ENCODE measurements at regions not wholly inside any gene's neighbourhood (a gene's known extent, or its start where the extent isn't known, plus 50 kb on each side); places are given as distances from the start of the nearest gene placed in this dataset.

GRCh38 chr7:31448649-31449048 is 65.2 kb upstream of the ITPRID1 start:
- Histone ChIP-seq H3K9me3 (ENCODE audit: control insufficient read depth in 2 of 3, low read length in 3 of 3) (no peaks in the 10 kb centered on the region), H3K27ac (ENCODE audit: low read depth, low read length) (no peak overlapping the region), H3K27me3 (ENCODE audit: control insufficient read depth in 2 of 2, insufficient read depth in 2 of 2, low read length in 2 of 2) (no peaks in the 10 kb centered on the region), H3K4me1 (ENCODE audit: control insufficient read depth in 2 of 2, insufficient read depth in 2 of 2, low read length in 2 of 2) (no peaks in the 10 kb centered on the region), H3K4me3 (ENCODE audit: low read length) (no peak overlapping the region), H3K36me3 (ENCODE audit: control insufficient read depth in 2 of 3, insufficient read depth in 3 of 3, low read length in 3 of 3) (no peaks in the 10 kb centered on the region)
- DNase-seq (no peak), ATAC-seq (no peak)
- ChIA-PET CTCF (no interaction called here), POLR2A (no interaction called here)
- Mint-ChIP-seq H3K36me3 (no peaks in the 10 kb centered on the region), H3K4me3 (no peak overlapping the region), H3K4me1 (peaks cover 0 to 2% (median 0%) of the 10 kb centered on the region in 7 donors), H3K27me3 (peaks cover 0 to 8% (median 0%) of the 10 kb centered on the region in 5 donors), H3K9me3 (peaks cover 0 to 19% (median 0%) of the 10 kb centered on the region in 11 donors), H3K27ac (no peak overlapping the region)
- intact Hi-C loops (cut with micrococcal nuclease) = no loop called here

DNA sequence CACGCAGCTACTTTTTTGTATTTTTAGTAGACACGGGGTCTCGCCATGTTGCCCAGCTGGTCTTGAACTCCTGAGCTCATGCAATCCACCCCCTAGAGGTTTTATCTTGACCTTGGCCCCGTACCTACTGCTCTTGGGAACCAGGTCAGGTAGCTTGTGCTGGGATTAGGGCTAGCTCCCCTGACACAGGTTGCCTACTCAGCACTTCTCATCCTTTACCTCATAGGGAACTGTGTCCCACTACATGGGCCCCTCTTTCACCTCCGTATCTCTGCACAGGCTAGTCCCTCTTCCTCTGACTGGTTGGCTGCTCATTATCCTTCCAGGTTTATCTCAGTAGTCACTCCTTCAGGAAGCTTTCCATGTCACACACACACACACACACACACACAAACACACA is 58.0 kb upstream of the ITPRID1 start:
- Mint-ChIP-seq H3K36me3 (no peaks in the 10 kb centered on the region), H3K4me3 (no peak overlapping the region), H3K27me3 (peaks cover 0 to 8% (median 0%) of the 10 kb centered on the region in 5 donors), H3K4me1 (peaks cover 0 to 2% (median 0%) of the 10 kb centered on the region in 7 donors), H3K27ac (no peak overlapping the region), H3K9me3 (peaks cover 0 to 17% (median 0%) of the 10 kb centered on the region in 11 donors)
- no peaks in the 10 kb centered on the region for H3K36me3 ChIP-seq (ENCODE audit: control insufficient read depth in 2 of 3, insufficient read depth in 3 of 3, low read length in 3 of 3)
- intact Hi-C loops (cut with micrococcal nuclease) = no loop called here
- ChIA-PET POLR2A (no interaction called here), CTCF (no interaction called here)
- H3K4me1 ChIP-seq (ENCODE audit: control insufficient read depth in 2 of 2, insufficient read depth in 2 of 2, low read length in 2 of 2) = no peaks in the 10 kb centered on the region
- no peak overlapping the region for H3K27ac ChIP-seq (ENCODE audit: low read depth, low read length)
- no peaks in the 10 kb centered on the region for H3K27me3 ChIP-seq (ENCODE audit: control insufficient read depth in 2 of 2, insufficient read depth in 2 of 2, low read length in 2 of 2)
- no peak overlapping the region for H3K4me3 ChIP-seq (ENCODE audit: low read length)
- DNase-seq (no peak), ATAC-seq (no peak)
- no peaks in the 10 kb centered on the region for H3K9me3 ChIP-seq (ENCODE audit: control insufficient read depth in 2 of 3, low read length in 3 of 3)

GRCh38 chr7:31456646-31457368 is 57.1 kb upstream of the ITPRID1 start:
- Histone ChIP-seq H3K4me3 (ENCODE audit: low read length) (no peak overlapping the region), H3K9me3 (ENCODE audit: control insufficient read depth in 2 of 3, low read length in 3 of 3) (no peaks in the 10 kb centered on the region), H3K4me1 (ENCODE audit: control insufficient read depth in 2 of 2, insufficient read depth in 2 of 2, low read length in 2 of 2) (no peaks in the 10 kb centered on the region), H3K36me3 (ENCODE audit: control insufficient read depth in 2 of 3, insufficient read depth in 3 of 3, low read length in 3 of 3) (no peaks in the 10 kb centered on the region), H3K27me3 (ENCODE audit: control insufficient read depth in 2 of 2, insufficient read depth in 2 of 2, low read length in 2 of 2) (no peaks in the 10 kb centered on the region), H3K27ac (ENCODE audit: low read depth, low read length) (no peak overlapping the region)
- Mint-ChIP-seq H3K27ac (no peak overlapping the region), H3K4me3 (no peak overlapping the region), H3K27me3 (peaks cover 0 to 7% (median 0%) of the 10 kb centered on the region in 5 donors), H3K36me3 (no peaks in the 10 kb centered on the region), H3K9me3 (peaks cover 0 to 15% (median 1%) of the 10 kb centered on the region in 11 donors), H3K4me1 (peaks cover 0 to 2% (median 0%) of the 10 kb centered on the region in 7 donors)
- ChIA-PET POLR2A (no interaction called here), CTCF (no interaction called here)
- intact Hi-C loops (cut with micrococcal nuclease) = no loop called here
- ATAC-seq = no peak
- no peak for DNase-seq

DNA sequence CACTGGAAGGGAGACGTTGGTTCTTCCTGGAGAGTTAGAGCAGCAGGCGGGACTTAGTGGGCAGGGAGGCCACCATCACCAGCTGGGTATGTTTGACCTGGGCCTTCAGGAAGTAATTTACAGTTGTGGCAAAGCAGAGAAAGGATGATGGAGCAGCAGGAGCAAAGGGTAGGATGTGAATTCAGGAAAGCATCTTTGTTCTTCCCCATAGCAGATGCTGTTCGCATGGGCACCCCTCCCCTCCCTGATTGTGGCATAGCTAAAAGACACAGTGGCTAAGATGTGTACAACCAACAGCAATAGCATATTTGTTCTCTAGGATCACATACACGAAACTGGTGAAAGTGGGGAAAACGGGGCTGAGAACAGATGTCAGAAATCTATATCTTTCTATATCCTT is 56.3 kb upstream of the ITPRID1 start:
- Mint-ChIP-seq H3K27me3 (peaks cover 0 to 7% (median 0%) of the 10 kb centered on the region in 5 donors), H3K4me3 (no peak overlapping the region), H3K4me1 (no peaks in the 10 kb centered on the region), H3K27ac (no peak overlapping the region), H3K36me3 (no peaks in the 10 kb centered on the region), H3K9me3 (peaks cover 0 to 16% (median 2%) of the 10 kb centered on the region in 11 donors)
- H3K27ac ChIP-seq (ENCODE audit: low read depth, low read length) = no peak overlapping the region
- intact Hi-C loops (cut with micrococcal nuclease) = no loop called here
- H3K4me3 ChIP-seq (ENCODE audit: low read length) = no peak overlapping the region
- POLR2A ChIA-PET = no interaction called here
- no peak for ATAC-seq
- CTCF ChIA-PET = interaction anchor here (0.9 kb wide), 1 partner anchor 14 kb away, joined by 3 read pairs; no protein-coding TSS in a partner anchor
- DNase-seq = no peak
- H3K27me3 ChIP-seq (ENCODE audit: control insufficient read depth in 2 of 2, insufficient read depth in 2 of 2, low read length in 2 of 2) = no peaks in the 10 kb centered on the region
- no peaks in the 10 kb centered on the region for H3K36me3 ChIP-seq (ENCODE audit: control insufficient read depth in 2 of 3, insufficient read depth in 3 of 3, low read length in 3 of 3)
- H3K4me1 ChIP-seq (ENCODE audit: control insufficient read depth in 2 of 2, insufficient read depth in 2 of 2, low read length in 2 of 2) = no peaks in the 10 kb centered on the region
- no peaks in the 10 kb centered on the region for H3K9me3 ChIP-seq (ENCODE audit: control insufficient read depth in 2 of 3, low read length in 3 of 3)

DNA sequence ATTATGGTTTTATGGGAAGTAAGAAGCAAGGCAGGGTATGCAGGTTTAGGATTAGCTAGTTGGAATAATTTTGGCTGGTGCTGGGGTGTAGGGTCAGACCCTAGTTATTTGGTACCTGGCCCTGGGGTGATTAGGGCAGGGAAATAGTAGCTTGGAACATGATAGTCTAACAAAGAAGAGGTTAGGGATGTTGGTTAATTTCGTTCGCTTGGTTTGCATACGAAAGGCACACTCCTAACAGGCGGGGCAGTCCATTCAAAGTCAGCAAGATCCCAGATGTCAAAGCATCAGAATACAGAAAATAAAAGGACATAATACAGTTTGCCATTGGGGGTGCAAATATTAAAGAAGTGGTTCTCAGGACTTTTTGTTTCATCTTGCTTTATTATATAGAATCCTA is 55.7 kb upstream of the ITPRID1 start:
- no peaks in the 10 kb centered on the region for H3K4me1 ChIP-seq (ENCODE audit: control insufficient read depth in 2 of 2, insufficient read depth in 2 of 2, low read length in 2 of 2)
- no peak for DNase-seq
- no peaks in the 10 kb centered on the region for H3K36me3 ChIP-seq (ENCODE audit: control insufficient read depth in 2 of 3, insufficient read depth in 3 of 3, low read length in 3 of 3)
- no peaks in the 10 kb centered on the region for H3K9me3 ChIP-seq (ENCODE audit: control insufficient read depth in 2 of 3, low read length in 3 of 3)
- Mint-ChIP-seq H3K4me1 (no peaks in the 10 kb centered on the region), H3K36me3 (no peaks in the 10 kb centered on the region), H3K4me3 (no peak overlapping the region), H3K27me3 (peaks cover 0 to 7% (median 0%) of the 10 kb centered on the region in 5 donors), H3K9me3 (peaks cover 0 to 19% (median 2%) of the 10 kb centered on the region in 11 donors), H3K27ac (no peak overlapping the region)
- no peak for ATAC-seq
- no peak overlapping the region for H3K4me3 ChIP-seq (ENCODE audit: low read length)
- CTCF ChIA-PET = interaction anchor here (0.9 kb wide), 1 partner anchor 15 kb away, joined by 3 read pairs; no protein-coding TSS in a partner anchor
- H3K27ac ChIP-seq (ENCODE audit: low read depth, low read length) = no peak overlapping the region
- POLR2A ChIA-PET = no interaction called here
- no peaks in the 10 kb centered on the region for H3K27me3 ChIP-seq (ENCODE audit: control insufficient read depth in 2 of 2, insufficient read depth in 2 of 2, low read length in 2 of 2)
- intact Hi-C loops (cut with micrococcal nuclease) = no loop called here

DNA sequence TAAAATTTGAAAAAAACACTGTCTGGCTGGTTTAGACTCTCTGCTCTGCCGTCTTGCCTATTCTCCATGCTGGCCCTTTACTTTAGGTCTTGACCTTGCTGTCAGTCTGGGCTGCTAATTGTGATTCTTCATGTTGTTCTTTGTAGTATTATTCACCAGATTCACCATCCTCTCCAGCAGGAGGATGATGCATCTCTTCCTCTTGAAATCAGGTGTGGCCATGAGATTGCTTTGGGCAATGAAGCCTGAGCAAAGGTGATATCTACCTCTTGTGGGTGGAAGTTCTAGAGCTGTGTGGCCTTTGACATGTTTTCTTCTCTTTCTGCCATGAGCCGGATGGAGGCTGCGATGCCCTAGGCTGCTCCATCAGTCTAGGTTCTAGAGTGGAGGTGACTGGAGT is 51.3 kb upstream of the ITPRID1 start:
- Histone ChIP-seq H3K36me3 (ENCODE audit: control insufficient read depth in 2 of 3, insufficient read depth in 3 of 3, low read length in 3 of 3) (no peaks in the 10 kb centered on the region), H3K4me3 (ENCODE audit: low read length) (no peak overlapping the region), H3K27ac (ENCODE audit: low read depth, low read length) (no peak overlapping the region), H3K9me3 (ENCODE audit: control insufficient read depth in 2 of 3, low read length in 3 of 3) (no peaks in the 10 kb centered on the region), H3K27me3 (ENCODE audit: control insufficient read depth in 2 of 2, insufficient read depth in 2 of 2, low read length in 2 of 2) (no peaks in the 10 kb centered on the region), H3K4me1 (ENCODE audit: control insufficient read depth in 2 of 2, insufficient read depth in 2 of 2, low read length in 2 of 2) (no peaks in the 10 kb centered on the region)
- ChIA-PET POLR2A (no interaction called here), CTCF (no interaction called here)
- ATAC-seq = no peak
- intact Hi-C loops (cut with micrococcal nuclease) = no loop called here
- Mint-ChIP-seq H3K4me3 (no peak overlapping the region), H3K4me1 (no peaks in the 10 kb centered on the region), H3K9me3 (peaks cover 0 to 11% (median 2%) of the 10 kb centered on the region in 11 donors), H3K27ac (no peak overlapping the region), H3K36me3 (no peaks in the 10 kb centered on the region), H3K27me3 (peaks cover 0 to 4% (median 0%) of the 10 kb centered on the region in 5 donors)
- no peak for DNase-seq
